Heart left ventricle (tissue), 13 donors: ENCODE measurements at regions not wholly inside any gene's neighbourhood (a gene's known extent, or its start where the extent isn't known, plus 50 kb on each side); places are given as distances from the start of the nearest gene placed in this dataset.

Experiments used
- POLR2A ChIP-seq, 2 donors: fragments of 450-650 bp; IDR thresholded peaks; one replicate each; pipeline ENCODE4 v1.6.1; 2017; ENCODE audit warnings: antibody characterized with exemption in 2 of 2, mild to moderate bottlenecking in 2 of 2, moderate library complexity in 2 of 2
- TF ChIP-seq, protein P1 (sequence below), 12 donors: fragments of 200-600 bp; sonication (generic) in 4 of 12; IDR thresholded peaks; one replicate each; pipeline versions ENCODE4 v1.5.0 to v1.8.0; 2018 to 2022; ENCODE audit warnings: antibody characterized with exemption in 12 of 12, mild to moderate bottlenecking in 5 of 12
- donor health status: ischemic (EF 13 %, LVEDD 7.1; RV severe dilation, severe dysfunction).
- donor health status: DM: no; HTN: yes; CAD: no.
- donor health status: DM: no; HTN: no; CAD: no.
- donor health status: ischemic (EF 25% LVEDD 6.9; RV normal size, moderate dysfunction).
- donor health status: ischemic (EF 25% LVEDD 5.7; RV mildly dilated, moderate dysfunction).
- donor health status: ischemic (EF 35%, LVEDD 5.7; RV mildly dilated, moderate dysfunction).
- donor health status: nonischemic (EF 11% LVEDD 7.7; RV severe dilation, severe dysfunction).
- donor health status: DM: yes; HTN: yes; CAD: no.
- donor health status: PGD.
- donor health status: ischemic (EF 29% LVEDD 5.4; RV normal size, mild dysfunction).
- donor health status: nonischemic (EF 23%, LVEDD 6.1; RV moderate dilation, normal function).

DNA sequence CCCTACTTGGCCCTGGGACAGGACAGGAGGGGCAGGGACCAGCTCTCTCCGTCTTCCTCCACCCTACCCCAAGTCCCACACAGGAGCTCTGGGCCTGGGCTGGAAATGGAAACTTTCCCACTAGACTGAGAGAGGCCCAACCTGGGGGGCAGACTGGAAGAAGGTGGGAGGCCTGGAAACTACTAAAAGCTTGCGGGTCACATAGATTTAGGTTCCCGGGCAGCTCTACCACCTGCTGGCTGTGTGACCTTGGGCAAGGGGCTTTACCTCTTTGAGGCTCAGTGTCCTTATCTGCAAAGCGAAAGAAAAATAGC is 49.9 kb upstream of the CCDC174 start:
- TF ChIP-seq, protein P1, sequence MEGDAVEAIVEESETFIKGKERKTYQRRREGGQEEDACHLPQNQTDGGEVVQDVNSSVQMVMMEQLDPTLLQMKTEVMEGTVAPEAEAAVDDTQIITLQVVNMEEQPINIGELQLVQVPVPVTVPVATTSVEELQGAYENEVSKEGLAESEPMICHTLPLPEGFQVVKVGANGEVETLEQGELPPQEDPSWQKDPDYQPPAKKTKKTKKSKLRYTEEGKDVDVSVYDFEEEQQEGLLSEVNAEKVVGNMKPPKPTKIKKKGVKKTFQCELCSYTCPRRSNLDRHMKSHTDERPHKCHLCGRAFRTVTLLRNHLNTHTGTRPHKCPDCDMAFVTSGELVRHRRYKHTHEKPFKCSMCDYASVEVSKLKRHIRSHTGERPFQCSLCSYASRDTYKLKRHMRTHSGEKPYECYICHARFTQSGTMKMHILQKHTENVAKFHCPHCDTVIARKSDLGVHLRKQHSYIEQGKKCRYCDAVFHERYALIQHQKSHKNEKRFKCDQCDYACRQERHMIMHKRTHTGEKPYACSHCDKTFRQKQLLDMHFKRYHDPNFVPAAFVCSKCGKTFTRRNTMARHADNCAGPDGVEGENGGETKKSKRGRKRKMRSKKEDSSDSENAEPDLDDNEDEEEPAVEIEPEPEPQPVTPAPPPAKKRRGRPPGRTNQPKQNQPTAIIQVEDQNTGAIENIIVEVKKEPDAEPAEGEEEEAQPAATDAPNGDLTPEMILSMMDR (IDR thresholded peaks at IDR 0.05) = no peak
- TF ChIP-seq POLR2A (IDR thresholded peaks at IDR 0.05) = no peak
